Left ventricle myocardium inferior (tissue), 1 donor: ENCODE measurements at regions not wholly inside any gene's neighbourhood (a gene's known extent, or its start where the extent isn't known, plus 50 kb on each side); places are given as distances from the start of the nearest gene placed in this dataset.

Experiments
- DNase-seq: peaks from one replicate; pipeline ENCODE4 v3.0.0-alpha.2; 2020
- H3K27ac ChIP-seq: fragments of 200-600 bp; replicated peaks from 2 replicates; pipeline ENCODE4 v1.8.0; 2021
- H3K27me3 ChIP-seq: fragments of 200-600 bp; 2 replicates; pipeline ENCODE4 v1.8.0; 2021; ENCODE audit warnings: low read depth
- H3K36me3 ChIP-seq: fragments of 200-600 bp; 2 replicates; pipeline ENCODE4 v1.8.0; 2021
- H3K4me1 ChIP-seq: fragments of 200-600 bp; 2 replicates; pipeline ENCODE4 v1.8.0; 2021
- H3K4me3 ChIP-seq: fragments of 200-600 bp; 2 replicates; pipeline ENCODE4 v1.8.0; 2021; ENCODE audit warnings: mild to moderate bottlenecking, moderate library complexity
- H3K9me3 ChIP-seq: fragments of 200-600 bp; replicated peaks from 2 replicates; pipeline ENCODE4 v1.8.0; 2021
- intact Hi-C: fragments of 100-400 bp; cut with micrococcal nuclease; formaldehyde crosslinking; loops from one replicate; pipeline ENCODE4 v1.11.0; 2022
- TF ChIP-seq, protein P1 (sequence below): fragments of 200-600 bp; IDR thresholded peaks from 2 replicates; pipeline ENCODE4 v1.8.0; 2021; ENCODE audit warnings: antibody characterized with exemption, mild to moderate bottlenecking, borderline replicate concordance
- donor health status: DM: no; HTN: yes; CAD: no; lungs with severe emphysema.

DNA sequence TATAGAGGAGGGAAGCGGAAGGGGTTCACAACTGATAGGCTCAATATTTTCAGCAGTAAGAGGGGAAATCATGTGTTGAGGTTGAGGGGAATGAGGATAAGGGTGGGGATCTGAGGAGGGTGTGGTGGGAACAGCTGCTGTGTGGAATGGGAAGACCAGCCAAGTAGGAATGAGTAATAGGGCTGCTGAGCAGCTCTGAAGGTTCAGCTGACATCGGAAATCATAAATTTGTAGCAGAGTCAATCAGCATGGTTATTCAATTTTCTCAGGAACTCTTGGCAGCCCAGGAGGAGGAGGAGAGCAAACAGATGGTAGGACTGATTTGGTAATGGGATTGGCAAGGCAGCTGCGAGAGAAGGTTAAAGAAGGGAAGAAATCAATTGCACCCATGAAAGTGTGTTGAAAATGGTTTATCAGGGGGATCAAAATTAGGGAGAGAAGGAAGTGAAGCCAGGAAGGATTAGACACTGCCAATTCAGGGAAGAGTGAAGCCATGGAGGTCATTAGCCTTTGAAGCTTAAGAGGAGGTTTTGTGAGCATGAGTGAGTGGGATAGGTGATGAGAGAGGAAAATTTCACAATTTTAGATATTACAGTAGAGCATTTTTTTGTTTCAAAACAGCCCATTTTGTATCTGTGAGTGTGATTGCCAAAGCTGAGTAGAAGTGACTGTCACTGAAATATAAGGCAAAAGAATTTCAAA lies 82.6 kb downstream of the PCDH7 start:
- no peak for DNase-seq

DNA sequence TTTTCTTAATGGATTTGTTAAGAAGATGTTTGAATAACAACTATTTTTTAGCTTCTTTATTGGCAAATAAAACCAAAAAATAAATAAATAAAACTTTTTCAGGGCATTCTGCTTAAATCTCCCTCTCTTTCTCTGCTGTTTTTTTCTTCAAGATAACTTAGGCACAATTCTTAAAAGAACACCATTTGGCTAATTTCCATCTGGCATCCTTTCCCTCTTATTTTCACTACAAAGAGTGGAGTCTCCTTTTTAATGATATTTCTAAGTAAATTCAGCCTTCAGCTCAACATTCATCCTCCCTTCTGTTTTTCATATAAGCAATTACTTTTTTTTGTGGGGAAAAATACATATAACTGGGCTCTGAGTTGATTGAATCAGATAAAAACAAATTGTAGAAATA lies 88.1 kb downstream of the PCDH7 start:
- H3K4me3 ChIP-seq: no peak overlapping the region
- no peak for DNase-seq
- no peak overlapping the region for H3K27ac ChIP-seq
- intact Hi-C loops: no loop called here
- H3K36me3 ChIP-seq: no peaks in the 10 kb centered on the region
- TF ChIP-seq, protein P1, sequence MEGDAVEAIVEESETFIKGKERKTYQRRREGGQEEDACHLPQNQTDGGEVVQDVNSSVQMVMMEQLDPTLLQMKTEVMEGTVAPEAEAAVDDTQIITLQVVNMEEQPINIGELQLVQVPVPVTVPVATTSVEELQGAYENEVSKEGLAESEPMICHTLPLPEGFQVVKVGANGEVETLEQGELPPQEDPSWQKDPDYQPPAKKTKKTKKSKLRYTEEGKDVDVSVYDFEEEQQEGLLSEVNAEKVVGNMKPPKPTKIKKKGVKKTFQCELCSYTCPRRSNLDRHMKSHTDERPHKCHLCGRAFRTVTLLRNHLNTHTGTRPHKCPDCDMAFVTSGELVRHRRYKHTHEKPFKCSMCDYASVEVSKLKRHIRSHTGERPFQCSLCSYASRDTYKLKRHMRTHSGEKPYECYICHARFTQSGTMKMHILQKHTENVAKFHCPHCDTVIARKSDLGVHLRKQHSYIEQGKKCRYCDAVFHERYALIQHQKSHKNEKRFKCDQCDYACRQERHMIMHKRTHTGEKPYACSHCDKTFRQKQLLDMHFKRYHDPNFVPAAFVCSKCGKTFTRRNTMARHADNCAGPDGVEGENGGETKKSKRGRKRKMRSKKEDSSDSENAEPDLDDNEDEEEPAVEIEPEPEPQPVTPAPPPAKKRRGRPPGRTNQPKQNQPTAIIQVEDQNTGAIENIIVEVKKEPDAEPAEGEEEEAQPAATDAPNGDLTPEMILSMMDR: no peak
- peaks cover 6% of the 10 kb centered on the region for H3K4me1 ChIP-seq
- H3K9me3 ChIP-seq: no peaks in the 10 kb centered on the region
- H3K27me3 ChIP-seq: no peaks in the 10 kb centered on the region

More for the DNA sequence above, 82.6 kb downstream of the PCDH7 start:
- H3K4me1 ChIP-seq: no peaks in the 10 kb centered on the region
- TF ChIP-seq, protein P1: no peak
- peak overlapping the region; percentile 10 for H3K27ac ChIP-seq
- no peaks in the 10 kb centered on the region for H3K27me3 ChIP-seq
- no peak overlapping the region for H3K4me3 ChIP-seq
- intact Hi-C loops: no loop called here
- H3K36me3 ChIP-seq: no peaks in the 10 kb centered on the region
- no peaks in the 10 kb centered on the region for H3K9me3 ChIP-seq

DNA sequence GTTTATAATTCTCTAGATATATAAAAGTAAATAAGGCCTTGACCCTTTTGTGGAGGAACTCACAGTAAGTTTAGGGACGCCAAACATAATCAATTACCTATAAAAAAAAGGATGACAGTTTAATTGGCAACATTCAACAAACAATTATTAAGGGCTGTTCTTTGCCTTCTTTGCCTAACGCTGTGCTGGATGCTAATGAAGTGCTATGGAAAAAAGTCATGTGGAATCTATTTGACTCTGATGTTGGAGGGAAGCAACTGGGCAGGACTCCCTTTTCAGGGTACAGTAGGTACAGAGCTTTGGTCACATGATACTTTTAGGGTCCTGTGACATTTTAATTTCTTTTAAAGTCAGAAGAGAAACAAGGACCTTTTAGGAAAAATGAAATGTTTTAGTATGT lies 91.1 kb downstream of the PCDH7 start:
- H3K27ac ChIP-seq: no peak overlapping the region
- intact Hi-C loops: no loop called here
- TF ChIP-seq, protein P1: no peak
- peaks cover 6% of the 10 kb centered on the region for H3K4me1 ChIP-seq
- H3K27me3 ChIP-seq: no peaks in the 10 kb centered on the region
- no peak for DNase-seq
- H3K9me3 ChIP-seq: no peaks in the 10 kb centered on the region
- no peaks in the 10 kb centered on the region for H3K36me3 ChIP-seq
- no peak overlapping the region for H3K4me3 ChIP-seq

DNA sequence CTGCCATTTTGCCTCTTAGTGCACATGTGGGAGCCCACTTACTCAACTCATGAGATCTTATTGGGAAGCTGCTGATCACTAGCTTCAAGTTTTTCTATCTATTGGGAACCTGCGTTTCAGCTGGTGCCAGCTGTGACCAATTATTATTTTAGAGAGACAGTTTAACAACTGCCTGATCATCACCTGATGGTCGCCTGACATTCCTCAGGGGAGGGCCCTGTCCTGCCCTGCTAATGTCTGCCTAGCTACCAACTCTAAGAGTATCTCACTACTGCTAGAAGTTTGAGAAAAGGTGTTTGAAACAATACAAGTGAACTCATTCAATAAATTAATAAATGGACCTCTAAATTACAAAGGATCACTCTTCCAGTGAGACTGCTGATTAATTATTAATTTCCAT lies 95.5 kb downstream of the PCDH7 start:
- no peaks in the 10 kb centered on the region for H3K9me3 ChIP-seq
- intact Hi-C loops: no loop called here
- no peaks in the 10 kb centered on the region for H3K4me1 ChIP-seq
- no peak overlapping the region for H3K4me3 ChIP-seq
- DNase-seq: no peak
- no peaks in the 10 kb centered on the region for H3K36me3 ChIP-seq
- H3K27me3 ChIP-seq: no peaks in the 10 kb centered on the region
- TF ChIP-seq, protein P1: no peak
- H3K27ac ChIP-seq: no peak overlapping the region

DNA sequence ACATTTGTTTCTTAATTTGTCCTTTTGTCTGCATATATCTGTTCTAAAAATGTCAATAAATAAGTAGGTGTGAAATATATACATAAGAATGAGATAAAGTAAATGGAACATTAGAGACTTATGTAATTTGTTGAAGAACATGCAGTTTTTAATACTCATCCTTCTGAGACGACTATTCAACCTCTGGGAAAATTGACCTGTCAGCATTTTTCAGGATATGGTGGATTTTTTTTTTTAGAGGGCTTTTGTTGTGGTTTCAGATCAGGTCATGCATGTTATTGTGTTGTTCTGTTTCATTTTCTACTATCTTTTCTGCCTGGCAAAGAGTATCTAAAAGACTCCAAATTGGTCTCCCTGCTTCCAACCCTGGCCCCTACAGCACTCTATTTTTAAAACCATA lies 97.3 kb downstream of the PCDH7 start:
- H3K9me3 ChIP-seq: no peaks in the 10 kb centered on the region
- no peak overlapping the region for H3K4me3 ChIP-seq
- H3K27me3 ChIP-seq: no peaks in the 10 kb centered on the region
- H3K27ac ChIP-seq: no peak overlapping the region
- TF ChIP-seq, protein P1: no peak
- DNase-seq: no peak
- peaks cover 8% of the 10 kb centered on the region for H3K4me1 ChIP-seq
- intact Hi-C loops: no loop called here
- H3K36me3 ChIP-seq: no peaks in the 10 kb centered on the region
